WTC11 (cell line): ENCODE measurements at regions not wholly inside any gene's neighbourhood (a gene's known extent, or its start where the extent isn't known, plus 50 kb on each side); places are given as distances from the start of the nearest gene placed in this dataset.

Experiments
- CREM ChIP-seq: sonication (generic); formaldehyde crosslinking; IDR thresholded peaks from 2 replicates; pipeline ENCODE4 v1.8.1; 2022; ENCODE audit warnings: mild to moderate bottlenecking, missing genetic modification reagents, moderate library complexity
- JUN ChIP-seq: sonication (generic); formaldehyde crosslinking; IDR thresholded peaks from 2 replicates; pipeline ENCODE4 v1.8.0; 2023; ENCODE audit warnings: mild to moderate bottlenecking, missing genetic modification reagents
- NFYB ChIP-seq: sonication (generic); formaldehyde crosslinking; conservative IDR thresholded peaks from 2 replicates; pipeline ENCODE4 v1.8.0; 2022; ENCODE audit warnings: low read depth, missing genetic modification reagents
- NR3C1 ChIP-seq: sonication (generic); formaldehyde crosslinking; conservative IDR thresholded peaks from 2 replicates; pipeline ENCODE4 v1.8.1; 2023; ENCODE audit warnings: low read depth, mild to moderate bottlenecking, missing genetic modification reagents
- SMAD3 ChIP-seq: sonication (generic); formaldehyde crosslinking; IDR thresholded peaks from 2 replicates; pipeline ENCODE4 v1.8.0; 2022; ENCODE audit warnings: missing genetic modification reagents, mild to moderate bottlenecking, borderline replicate concordance
- TEAD4 ChIP-seq: sonication (generic); formaldehyde crosslinking; IDR thresholded peaks from 2 replicates; pipeline ENCODE4 v1.8.0; 2022; ENCODE audit warnings: mild to moderate bottlenecking, missing genetic modification reagents
- ZNF263 ChIP-seq: sonication (generic); formaldehyde crosslinking; IDR thresholded peaks from 2 replicates; pipeline ENCODE4 v1.8.1; 2022; ENCODE audit warnings: low read depth, mild to moderate bottlenecking, moderate library complexity, missing genetic modification reagents
- TF ChIP-seq, protein P1 (sequence below): fragments of 200-600 bp; IDR thresholded peaks from 2 replicates; pipeline ENCODE4 v1.8.0; 2022; ENCODE audit warnings: antibody characterized with exemption
- TF ChIP-seq, protein P2 (sequence below): fragments of 250-450 bp; sonication (Bioruptor Pico); IDR thresholded peaks from 2 replicates; pipeline ENCODE4 v1.9.0; 2021; ENCODE audit warnings: mild to moderate bottlenecking, borderline replicate concordance
- TF ChIP-seq, protein P3 (sequence below): sonication (generic); formaldehyde crosslinking; conservative IDR thresholded peaks from 2 replicates; pipeline ENCODE4 v1.8.1; 2022; ENCODE audit warnings: mild to moderate bottlenecking, missing genetic modification reagents
- TF ChIP-seq, protein P4 (sequence below): sonication (generic); formaldehyde crosslinking; IDR thresholded peaks from 2 replicates; pipeline ENCODE4 v1.8.0; 2022; ENCODE audit warnings: missing genetic modification reagents
- TF ChIP-seq, protein P5 (sequence below): sonication (generic); formaldehyde crosslinking; IDR thresholded peaks from 2 replicates; pipeline ENCODE4 v1.8.1; 2023; ENCODE audit warnings: mild to moderate bottlenecking, missing genetic modification reagents

DNA sequence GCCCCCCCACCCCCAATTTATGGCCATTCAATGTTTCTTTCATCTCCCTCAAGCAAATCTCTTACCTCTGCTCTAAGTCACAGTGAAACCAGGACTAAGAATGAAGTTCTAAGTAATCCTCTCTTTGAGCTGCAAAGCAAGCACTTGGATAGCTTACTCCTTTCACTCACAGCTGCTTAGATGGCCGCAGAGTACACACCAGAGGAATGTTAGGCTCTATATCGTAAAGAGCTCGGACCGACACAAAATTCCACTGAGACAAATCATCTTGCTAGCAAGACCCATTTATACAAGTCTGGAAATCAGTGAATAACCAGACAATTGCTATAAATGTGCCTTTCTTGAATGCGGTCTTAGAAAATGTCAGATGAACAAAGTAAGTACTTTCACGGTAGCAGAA, 135.0 kb downstream of the IDS start:
- TF ChIP-seq NFYB (CRISPR knock-in tag) (no peak), SMAD3 (CRISPR knock-in tag) (no peak), NR3C1 (no peak), CREM (CRISPR knock-in tag) (no peak), TEAD4 (CRISPR knock-in tag) (no peak), JUN (CRISPR knock-in tag) (no peak), ZNF263 (CRISPR knock-in tag) (no peak)
- TF ChIP-seq, protein P1, sequence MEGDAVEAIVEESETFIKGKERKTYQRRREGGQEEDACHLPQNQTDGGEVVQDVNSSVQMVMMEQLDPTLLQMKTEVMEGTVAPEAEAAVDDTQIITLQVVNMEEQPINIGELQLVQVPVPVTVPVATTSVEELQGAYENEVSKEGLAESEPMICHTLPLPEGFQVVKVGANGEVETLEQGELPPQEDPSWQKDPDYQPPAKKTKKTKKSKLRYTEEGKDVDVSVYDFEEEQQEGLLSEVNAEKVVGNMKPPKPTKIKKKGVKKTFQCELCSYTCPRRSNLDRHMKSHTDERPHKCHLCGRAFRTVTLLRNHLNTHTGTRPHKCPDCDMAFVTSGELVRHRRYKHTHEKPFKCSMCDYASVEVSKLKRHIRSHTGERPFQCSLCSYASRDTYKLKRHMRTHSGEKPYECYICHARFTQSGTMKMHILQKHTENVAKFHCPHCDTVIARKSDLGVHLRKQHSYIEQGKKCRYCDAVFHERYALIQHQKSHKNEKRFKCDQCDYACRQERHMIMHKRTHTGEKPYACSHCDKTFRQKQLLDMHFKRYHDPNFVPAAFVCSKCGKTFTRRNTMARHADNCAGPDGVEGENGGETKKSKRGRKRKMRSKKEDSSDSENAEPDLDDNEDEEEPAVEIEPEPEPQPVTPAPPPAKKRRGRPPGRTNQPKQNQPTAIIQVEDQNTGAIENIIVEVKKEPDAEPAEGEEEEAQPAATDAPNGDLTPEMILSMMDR = no peak
- TF ChIP-seq, protein P2, sequence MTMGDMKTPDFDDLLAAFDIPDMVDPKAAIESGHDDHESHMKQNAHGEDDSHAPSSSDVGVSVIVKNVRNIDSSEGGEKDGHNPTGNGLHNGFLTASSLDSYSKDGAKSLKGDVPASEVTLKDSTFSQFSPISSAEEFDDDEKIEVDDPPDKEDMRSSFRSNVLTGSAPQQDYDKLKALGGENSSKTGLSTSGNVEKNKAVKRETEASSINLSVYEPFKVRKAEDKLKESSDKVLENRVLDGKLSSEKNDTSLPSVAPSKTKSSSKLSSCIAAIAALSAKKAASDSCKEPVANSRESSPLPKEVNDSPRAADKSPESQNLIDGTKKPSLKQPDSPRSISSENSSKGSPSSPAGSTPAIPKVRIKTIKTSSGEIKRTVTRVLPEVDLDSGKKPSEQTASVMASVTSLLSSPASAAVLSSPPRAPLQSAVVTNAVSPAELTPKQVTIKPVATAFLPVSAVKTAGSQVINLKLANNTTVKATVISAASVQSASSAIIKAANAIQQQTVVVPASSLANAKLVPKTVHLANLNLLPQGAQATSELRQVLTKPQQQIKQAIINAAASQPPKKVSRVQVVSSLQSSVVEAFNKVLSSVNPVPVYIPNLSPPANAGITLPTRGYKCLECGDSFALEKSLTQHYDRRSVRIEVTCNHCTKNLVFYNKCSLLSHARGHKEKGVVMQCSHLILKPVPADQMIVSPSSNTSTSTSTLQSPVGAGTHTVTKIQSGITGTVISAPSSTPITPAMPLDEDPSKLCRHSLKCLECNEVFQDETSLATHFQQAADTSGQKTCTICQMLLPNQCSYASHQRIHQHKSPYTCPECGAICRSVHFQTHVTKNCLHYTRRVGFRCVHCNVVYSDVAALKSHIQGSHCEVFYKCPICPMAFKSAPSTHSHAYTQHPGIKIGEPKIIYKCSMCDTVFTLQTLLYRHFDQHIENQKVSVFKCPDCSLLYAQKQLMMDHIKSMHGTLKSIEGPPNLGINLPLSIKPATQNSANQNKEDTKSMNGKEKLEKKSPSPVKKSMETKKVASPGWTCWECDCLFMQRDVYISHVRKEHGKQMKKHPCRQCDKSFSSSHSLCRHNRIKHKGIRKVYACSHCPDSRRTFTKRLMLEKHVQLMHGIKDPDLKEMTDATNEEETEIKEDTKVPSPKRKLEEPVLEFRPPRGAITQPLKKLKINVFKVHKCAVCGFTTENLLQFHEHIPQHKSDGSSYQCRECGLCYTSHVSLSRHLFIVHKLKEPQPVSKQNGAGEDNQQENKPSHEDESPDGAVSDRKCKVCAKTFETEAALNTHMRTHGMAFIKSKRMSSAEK = no peak
- TF ChIP-seq, protein P3, sequence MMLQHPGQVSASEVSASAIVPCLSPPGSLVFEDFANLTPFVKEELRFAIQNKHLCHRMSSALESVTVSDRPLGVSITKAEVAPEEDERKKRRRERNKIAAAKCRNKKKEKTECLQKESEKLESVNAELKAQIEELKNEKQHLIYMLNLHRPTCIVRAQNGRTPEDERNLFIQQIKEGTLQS (CRISPR knock-in tag) = no peak
- TF ChIP-seq, protein P4, sequence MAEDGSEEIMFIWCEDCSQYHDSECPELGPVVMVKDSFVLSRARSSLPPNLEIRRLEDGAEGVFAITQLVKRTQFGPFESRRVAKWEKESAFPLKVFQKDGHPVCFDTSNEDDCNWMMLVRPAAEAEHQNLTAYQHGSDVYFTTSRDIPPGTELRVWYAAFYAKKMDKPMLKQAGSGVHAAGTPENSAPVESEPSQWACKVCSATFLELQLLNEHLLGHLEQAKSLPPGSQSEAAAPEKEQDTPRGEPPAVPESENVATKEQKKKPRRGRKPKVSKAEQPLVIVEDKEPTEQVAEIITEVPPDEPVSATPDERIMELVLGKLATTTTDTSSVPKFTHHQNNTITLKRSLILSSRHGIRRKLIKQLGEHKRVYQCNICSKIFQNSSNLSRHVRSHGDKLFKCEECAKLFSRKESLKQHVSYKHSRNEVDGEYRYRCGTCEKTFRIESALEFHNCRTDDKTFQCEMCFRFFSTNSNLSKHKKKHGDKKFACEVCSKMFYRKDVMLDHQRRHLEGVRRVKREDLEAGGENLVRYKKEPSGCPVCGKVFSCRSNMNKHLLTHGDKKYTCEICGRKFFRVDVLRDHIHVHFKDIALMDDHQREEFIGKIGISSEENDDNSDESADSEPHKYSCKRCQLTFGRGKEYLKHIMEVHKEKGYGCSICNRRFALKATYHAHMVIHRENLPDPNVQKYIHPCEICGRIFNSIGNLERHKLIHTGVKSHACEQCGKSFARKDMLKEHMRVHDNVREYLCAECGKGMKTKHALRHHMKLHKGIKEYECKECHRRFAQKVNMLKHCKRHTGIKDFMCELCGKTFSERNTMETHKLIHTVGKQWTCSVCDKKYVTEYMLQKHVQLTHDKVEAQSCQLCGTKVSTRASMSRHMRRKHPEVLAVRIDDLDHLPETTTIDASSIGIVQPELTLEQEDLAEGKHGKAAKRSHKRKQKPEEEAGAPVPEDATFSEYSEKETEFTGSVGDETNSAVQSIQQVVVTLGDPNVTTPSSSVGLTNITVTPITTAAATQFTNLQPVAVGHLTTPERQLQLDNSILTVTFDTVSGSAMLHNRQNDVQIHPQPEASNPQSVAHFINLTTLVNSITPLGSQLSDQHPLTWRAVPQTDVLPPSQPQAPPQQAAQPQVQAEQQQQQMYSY (CRISPR knock-in tag) = no peak
- TF ChIP-seq, protein P5, sequence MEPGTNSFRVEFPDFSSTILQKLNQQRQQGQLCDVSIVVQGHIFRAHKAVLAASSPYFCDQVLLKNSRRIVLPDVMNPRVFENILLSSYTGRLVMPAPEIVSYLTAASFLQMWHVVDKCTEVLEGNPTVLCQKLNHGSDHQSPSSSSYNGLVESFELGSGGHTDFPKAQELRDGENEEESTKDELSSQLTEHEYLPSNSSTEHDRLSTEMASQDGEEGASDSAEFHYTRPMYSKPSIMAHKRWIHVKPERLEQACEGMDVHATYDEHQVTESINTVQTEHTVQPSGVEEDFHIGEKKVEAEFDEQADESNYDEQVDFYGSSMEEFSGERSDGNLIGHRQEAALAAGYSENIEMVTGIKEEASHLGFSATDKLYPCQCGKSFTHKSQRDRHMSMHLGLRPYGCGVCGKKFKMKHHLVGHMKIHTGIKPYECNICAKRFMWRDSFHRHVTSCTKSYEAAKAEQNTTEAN (CRISPR knock-in tag) = no peak
